Nephron progenitor cell (in vitro differentiated cells): ENCODE measurements at regions not wholly inside any gene's neighbourhood (a gene's known extent, or its start where the extent isn't known, plus 50 kb on each side); places are given as distances from the start of the nearest gene placed in this dataset.

Experiments used
- DNase-seq: peaks from one replicate; pipeline ENCODE4 v3.0.0; 2021
- H3K27ac Mint-ChIP-seq: 2 replicates; pipeline ENCODE4 v1.8.0; 2021; ENCODE audit warnings: mild to moderate bottlenecking, moderate library complexity, mixed read lengths
- H3K27me3 Mint-ChIP-seq: 2 replicates; pipeline ENCODE4 v1.8.0; 2021; ENCODE audit warnings: mild to moderate bottlenecking, low read depth, mixed read lengths; ENCODE audit not compliant: poor library complexity
- H3K36me3 Mint-ChIP-seq: 2 replicates; pipeline ENCODE4 v1.8.0; 2021; ENCODE audit warnings: low read depth, mixed read lengths
- H3K4me1 Mint-ChIP-seq: 2 replicates; pipeline ENCODE4 v1.8.0; 2021; ENCODE audit warnings: mixed read lengths
- H3K4me3 Mint-ChIP-seq: 2 replicates; pipeline ENCODE4 v1.8.0; 2021; ENCODE audit warnings: mild to moderate bottlenecking, moderate library complexity, mixed read lengths
- H3K9me3 Mint-ChIP-seq: 2 replicates; pipeline ENCODE4 v1.8.0; 2021; ENCODE audit warnings: mild to moderate bottlenecking, moderate library complexity, mixed read lengths
- TF ChIP-seq, protein P1 (sequence below): fragments of 200-600 bp; sonication (generic); IDR thresholded peaks from 2 replicates; pipeline ENCODE4 v1.5.0; 2021; ENCODE audit warnings: antibody characterized with exemption

DNA sequence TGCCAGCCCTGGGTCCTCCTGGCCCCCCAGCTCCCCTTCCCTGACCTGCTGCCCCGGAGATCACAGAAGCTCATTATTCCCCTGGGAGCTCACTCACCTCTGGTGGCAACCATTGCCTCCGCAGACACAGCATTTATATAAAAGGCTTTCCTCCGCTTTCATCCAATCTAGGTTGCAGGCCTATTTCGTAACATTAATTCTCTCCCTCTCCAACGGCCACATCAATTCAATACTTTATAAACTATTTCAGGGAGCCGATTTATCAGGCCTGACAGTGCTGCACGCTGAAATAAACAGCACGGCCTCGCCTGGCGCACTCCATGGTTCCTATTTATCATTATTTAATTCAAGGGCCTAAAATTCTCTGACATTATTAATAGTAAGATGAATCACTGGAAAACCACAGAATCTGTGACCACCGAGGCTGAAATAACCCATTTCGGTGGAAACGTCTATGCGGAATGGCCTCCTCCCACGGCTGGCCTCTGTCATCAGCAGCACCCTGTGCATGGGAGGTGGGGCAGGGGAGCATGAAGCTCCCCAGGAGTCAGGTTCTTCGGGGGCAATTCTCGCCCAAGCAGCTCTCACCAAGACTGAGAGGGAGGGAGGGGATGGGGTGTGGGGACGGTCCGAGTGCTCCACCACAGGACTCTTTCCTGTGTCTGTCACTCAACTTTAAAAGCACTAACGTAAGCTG, 249.3 kb upstream of the PFKP start:
- H3K4me3 Mint-ChIP-seq, result no peak overlapping the region
- no peaks in the 10 kb centered on the region for H3K9me3 Mint-ChIP-seq
- H3K36me3 Mint-ChIP-seq, result no peaks in the 10 kb centered on the region
- H3K27ac Mint-ChIP-seq, result no peak overlapping the region
- H3K27me3 Mint-ChIP-seq, result peaks cover 8% of the 10 kb centered on the region
- TF ChIP-seq, protein P1, sequence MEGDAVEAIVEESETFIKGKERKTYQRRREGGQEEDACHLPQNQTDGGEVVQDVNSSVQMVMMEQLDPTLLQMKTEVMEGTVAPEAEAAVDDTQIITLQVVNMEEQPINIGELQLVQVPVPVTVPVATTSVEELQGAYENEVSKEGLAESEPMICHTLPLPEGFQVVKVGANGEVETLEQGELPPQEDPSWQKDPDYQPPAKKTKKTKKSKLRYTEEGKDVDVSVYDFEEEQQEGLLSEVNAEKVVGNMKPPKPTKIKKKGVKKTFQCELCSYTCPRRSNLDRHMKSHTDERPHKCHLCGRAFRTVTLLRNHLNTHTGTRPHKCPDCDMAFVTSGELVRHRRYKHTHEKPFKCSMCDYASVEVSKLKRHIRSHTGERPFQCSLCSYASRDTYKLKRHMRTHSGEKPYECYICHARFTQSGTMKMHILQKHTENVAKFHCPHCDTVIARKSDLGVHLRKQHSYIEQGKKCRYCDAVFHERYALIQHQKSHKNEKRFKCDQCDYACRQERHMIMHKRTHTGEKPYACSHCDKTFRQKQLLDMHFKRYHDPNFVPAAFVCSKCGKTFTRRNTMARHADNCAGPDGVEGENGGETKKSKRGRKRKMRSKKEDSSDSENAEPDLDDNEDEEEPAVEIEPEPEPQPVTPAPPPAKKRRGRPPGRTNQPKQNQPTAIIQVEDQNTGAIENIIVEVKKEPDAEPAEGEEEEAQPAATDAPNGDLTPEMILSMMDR, result no peak
- peaks cover 15% of the 10 kb centered on the region for H3K4me1 Mint-ChIP-seq
- DNase-seq, result no peak

- no peaks in the 10 kb centered on the region for H3K36me3 Mint-ChIP-seq
- TF ChIP-seq, protein P1, result no peak
- no peak for DNase-seq
- no peak overlapping the region for H3K4me3 Mint-ChIP-seq
- H3K4me1 Mint-ChIP-seq, result peaks cover 15% of the 10 kb centered on the region
- H3K9me3 Mint-ChIP-seq, result peaks cover 4% of the 10 kb centered on the region
- H3K27me3 Mint-ChIP-seq, result peaks cover 6% of the 10 kb centered on the region
- H3K27ac Mint-ChIP-seq, result no peak overlapping the region
Observed at GRCh38 chr10:2813693-2814092, 253.7 kb upstream of the PFKP start.

GRCh38 chr10:2813286-2813685, 254.1 kb upstream of the PFKP start:
- no peak for DNase-seq
- peaks cover 6% of the 10 kb centered on the region for H3K27me3 Mint-ChIP-seq
- H3K27ac Mint-ChIP-seq, result no peak overlapping the region
- TF ChIP-seq, protein P1, result no peak
- no peaks in the 10 kb centered on the region for H3K36me3 Mint-ChIP-seq
- no peak overlapping the region for H3K4me3 Mint-ChIP-seq
- peaks cover 14% of the 10 kb centered on the region for H3K4me1 Mint-ChIP-seq
- peaks cover 4% of the 10 kb centered on the region for H3K9me3 Mint-ChIP-seq

GRCh38 chr10:2812631-2813030, 254.7 kb upstream of the PFKP start:
- Mint-ChIP-seq H3K9me3 (peaks cover 4% of the 10 kb centered on the region), H3K27ac (no peak overlapping the region)

DNA sequence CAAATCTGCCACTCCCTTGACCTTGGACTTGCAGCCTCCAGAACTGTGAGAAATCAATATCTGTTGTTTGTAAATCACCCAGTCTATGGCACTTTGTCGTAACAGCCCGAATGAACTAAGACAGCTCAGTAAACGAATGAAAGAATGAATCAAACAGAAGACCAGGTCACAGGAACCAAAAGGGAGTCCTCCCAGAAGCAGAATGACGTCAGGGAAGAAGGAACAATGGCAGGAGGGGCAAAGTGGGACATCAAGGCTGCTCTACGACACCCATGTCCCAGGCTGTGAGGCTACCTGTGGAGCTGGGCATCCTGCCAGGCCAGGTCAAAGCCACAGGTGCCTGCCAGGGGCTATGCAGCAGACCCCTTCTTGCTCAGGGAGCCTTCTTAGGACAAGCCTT, 267.2 kb upstream of the PFKP start:
- Mint-ChIP-seq H3K27me3 (peaks cover 11% of the 10 kb centered on the region), H3K9me3 (peaks cover 7% of the 10 kb centered on the region), H3K4me3 (no peak overlapping the region), H3K36me3 (no peaks in the 10 kb centered on the region), H3K4me1 (no peaks in the 10 kb centered on the region), H3K27ac (no peak overlapping the region)
- TF ChIP-seq, protein P1, result no peak
- no peak for DNase-seq

More at GRCh38 chr10:2812631-2813030, 254.7 kb upstream of the PFKP start:
- Mint-ChIP-seq H3K4me1 (peaks cover 7% of the 10 kb centered on the region), H3K36me3 (no peaks in the 10 kb centered on the region), H3K27me3 (peaks cover 6% of the 10 kb centered on the region), H3K4me3 (no peak overlapping the region)
- TF ChIP-seq, protein P1, result no peak
- no peak for DNase-seq

- H3K4me1 Mint-ChIP-seq, result no peaks in the 10 kb centered on the region
- H3K4me3 Mint-ChIP-seq, result no peak overlapping the region
- no peak for DNase-seq
- no peaks in the 10 kb centered on the region for H3K36me3 Mint-ChIP-seq
- TF ChIP-seq, protein P1, result no peak
- H3K27ac Mint-ChIP-seq, result no peak overlapping the region
- peaks cover 9% of the 10 kb centered on the region for H3K27me3 Mint-ChIP-seq
- peaks cover 13% of the 10 kb centered on the region for H3K9me3 Mint-ChIP-seq
Observed at GRCh38 chr10:2798336-2799022, 268.9 kb upstream of the PFKP start.
